ENCODE measurements at regions not wholly inside any gene's neighbourhood (a gene's known extent, or its start where the extent isn't known, plus 50 kb on each side); places are given as distances from the start of the nearest gene placed in this dataset.

DNA sequence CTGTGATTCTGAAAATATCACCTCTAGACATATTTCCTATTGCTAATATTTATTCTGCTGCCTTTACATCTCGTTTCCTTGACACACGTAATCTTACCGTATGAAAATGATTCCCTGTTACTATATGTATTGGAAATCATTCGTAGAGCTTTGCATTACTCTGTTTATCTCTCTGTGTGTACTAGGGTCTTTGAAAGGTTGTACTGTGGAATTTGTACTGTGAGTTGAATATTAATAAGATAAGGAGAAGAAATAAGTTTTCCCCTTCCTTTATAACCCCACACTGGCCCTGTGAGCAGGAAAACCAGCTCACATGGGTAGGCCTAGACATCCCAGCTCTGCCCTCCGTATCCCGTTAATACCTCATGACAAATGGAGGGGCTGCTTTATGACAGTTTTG lies 354.9 kb downstream of the KLF5 start:
- no peak for TF ChIP-seq POLR2A (IDR thresholded peaks at IDR 0.05; ENCODE audit: low read length)
- TF ChIP-seq GATA1 (IDR thresholded peaks at IDR 0.05; ENCODE audit: low read depth, low read length) = no peak
